Globus pallidus (tissue), 1 donor: ENCODE measurements at regions not wholly inside any gene's neighbourhood (a gene's known extent, or its start where the extent isn't known, plus 50 kb on each side); places are given as distances from the start of the nearest gene placed in this dataset.
"Not testable (repeated sequence)": the region's sequence is repeated elsewhere in the genome, so short reads cannot be mapped to it uniquely, and the experiment has no call there.

Experiments
- DNase-seq: peaks from one replicate; pipeline ENCODE4 v3.0.0-alpha.2; 2015; ENCODE audit warnings: low spot score

DNA sequence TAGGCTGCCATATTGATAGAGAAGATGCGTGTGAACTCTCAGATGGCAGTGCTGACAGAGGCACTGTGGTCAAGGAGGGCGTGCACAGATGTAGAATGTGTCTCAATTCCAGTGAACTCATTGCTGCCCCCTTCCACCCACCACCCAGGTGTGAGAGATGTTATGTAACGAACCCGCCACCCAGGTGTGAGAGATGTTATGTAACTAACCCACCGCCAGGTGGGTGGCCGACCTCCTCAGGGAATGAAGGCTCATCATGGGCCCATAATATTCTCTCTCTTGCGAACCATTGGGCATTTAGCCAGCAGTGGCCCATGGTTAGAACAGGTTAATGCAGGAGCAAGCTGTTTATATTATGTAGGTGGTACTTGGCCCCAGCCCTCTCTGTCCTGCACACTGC lies 140.4 kb upstream of the MTPN start:
- DNase-seq = no peak

DNA sequence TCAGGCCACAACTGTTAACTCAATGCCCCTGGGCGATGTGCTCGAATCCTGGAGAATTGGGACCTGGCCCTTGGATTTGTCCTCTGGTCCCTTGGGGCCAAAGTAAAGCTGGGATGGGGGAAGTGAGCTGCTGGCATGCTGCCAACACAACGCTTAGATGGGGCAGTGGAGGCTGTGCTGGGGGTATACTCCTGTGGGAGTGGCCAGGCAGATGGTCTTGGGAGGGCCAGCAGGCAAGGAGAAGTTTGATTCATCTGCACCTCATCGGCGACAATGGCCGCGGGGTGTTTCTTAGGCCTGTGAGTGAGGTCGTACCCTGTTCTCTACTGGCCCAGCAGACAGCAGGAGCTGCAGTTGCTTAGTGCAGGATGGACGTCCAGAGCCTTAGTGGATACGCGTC lies 139.0 kb upstream of the MTPN start:
- no peak for DNase-seq

- DNase-seq = peak; percentile 10
Measured at GRCh38 chr7:136114966-136115762, 138.0 kb upstream of the MTPN start.

DNA sequence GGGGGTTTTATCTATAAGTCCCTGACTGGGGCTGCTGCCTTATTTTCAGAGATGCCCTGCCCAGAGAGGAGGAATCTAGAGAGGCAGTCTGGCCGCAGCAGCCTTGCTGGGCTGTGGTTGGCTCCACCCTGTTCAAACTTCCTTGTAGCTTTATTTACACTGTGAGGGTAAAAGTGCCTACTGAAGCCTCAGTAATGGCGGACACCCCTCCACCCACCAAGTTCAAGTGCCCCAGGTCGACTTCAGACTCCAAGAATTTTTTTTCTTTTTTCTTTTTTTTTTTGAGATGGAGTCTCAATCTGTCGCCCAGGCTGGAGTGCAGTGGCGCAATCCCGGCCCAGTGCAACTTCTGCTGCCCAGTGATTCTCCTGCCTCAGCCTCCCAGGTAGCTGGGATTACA lies 137.3 kb upstream of the MTPN start:
- not testable (repeated sequence) for DNase-seq

DNA sequence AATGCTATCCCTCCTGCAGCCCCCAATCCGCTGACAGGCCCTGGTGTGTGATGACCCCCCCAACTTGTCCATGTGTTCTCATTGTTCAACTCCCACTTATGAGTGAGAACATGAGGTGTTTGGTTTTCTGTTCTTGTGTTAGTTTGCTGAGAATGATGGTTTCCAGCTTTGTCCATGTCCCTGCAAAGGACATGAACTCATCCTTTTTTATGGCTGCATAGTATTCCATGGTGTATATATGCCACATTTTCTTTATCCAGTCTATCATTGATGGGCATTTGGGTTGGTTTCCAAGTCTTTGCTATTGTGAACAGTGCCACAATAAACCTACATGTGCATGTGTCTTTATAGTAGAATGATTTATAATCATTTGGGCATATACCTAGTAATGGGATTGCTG lies 131.9 kb upstream of the MTPN start:
- not testable (repeated sequence) for DNase-seq

GRCh38 chr7:136105191-136105590 lies 128.0 kb upstream of the MTPN start:
- no peak for DNase-seq

DNA sequence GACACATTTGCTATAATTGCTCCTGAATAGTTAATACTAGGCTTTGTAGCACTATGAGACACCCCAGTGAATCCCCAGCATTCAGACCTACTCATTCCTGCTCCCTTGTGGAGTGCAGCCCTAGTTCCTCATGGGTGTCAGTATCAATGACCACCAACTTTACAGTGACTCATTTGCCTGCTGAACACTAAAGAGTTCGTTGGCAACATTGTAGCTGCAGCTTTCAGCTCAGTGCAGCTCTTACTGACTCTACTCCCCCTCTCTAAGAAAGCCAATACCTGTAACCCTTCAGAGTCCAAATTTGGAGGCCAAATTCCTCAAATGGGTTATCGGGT lies 127.1 kb upstream of the MTPN start:
- no peak for DNase-seq

GRCh38 chr7:136103545-136104268 lies 126.5 kb upstream of the MTPN start:
- no peak for DNase-seq

DNA sequence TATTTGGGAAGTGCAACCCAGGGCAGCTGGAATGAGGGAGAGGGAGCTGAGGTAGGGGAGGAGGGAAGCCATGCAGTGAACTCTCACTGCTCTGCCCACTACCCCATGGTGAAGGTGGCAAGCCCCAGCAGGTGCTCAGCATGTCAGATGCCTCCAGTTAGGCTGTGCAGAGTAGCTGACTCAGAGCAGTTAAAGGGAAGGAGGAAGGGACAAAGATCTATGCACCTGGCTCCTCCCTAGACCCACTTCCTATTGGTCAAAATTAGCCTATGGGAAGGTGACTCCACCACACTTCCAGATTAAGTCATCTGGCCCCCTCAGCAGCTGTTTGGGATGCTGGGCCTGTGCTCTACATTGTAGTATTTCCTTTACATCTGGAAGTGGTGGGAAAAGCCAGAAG lies 125.7 kb upstream of the MTPN start:
- DNase-seq = no peak

- DNase-seq = not testable (repeated sequence)
Measured at GRCh38 chr7:136092714-136093113, 115.6 kb upstream of the MTPN start.

- no peak for DNase-seq
Measured at GRCh38 chr7:136087881-136088280, 110.7 kb upstream of the MTPN start.

DNA sequence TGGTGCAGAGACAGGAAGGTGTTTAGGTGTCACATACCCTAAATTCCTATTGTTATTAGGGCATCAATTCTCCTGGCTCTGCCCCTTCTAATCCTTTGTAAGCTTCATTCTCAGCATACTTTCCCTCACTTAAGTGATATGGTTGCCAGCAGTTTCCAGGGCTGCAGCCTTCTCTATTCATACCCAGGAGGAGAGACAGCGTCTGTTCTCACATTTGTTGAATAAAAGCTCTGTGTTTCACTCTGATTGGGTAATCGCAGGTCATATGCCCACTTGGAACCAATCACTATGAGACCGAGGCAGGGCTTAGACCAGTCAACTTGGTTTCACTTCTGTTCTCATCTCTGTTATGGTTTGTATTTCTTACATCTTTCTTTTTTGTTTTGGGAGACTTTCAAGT lies 109.6 kb upstream of the MTPN start:
- peak; percentile 93 for DNase-seq

GRCh38 chr7:136079934-136080333 lies 102.8 kb upstream of the MTPN start:
- no peak for DNase-seq

DNA sequence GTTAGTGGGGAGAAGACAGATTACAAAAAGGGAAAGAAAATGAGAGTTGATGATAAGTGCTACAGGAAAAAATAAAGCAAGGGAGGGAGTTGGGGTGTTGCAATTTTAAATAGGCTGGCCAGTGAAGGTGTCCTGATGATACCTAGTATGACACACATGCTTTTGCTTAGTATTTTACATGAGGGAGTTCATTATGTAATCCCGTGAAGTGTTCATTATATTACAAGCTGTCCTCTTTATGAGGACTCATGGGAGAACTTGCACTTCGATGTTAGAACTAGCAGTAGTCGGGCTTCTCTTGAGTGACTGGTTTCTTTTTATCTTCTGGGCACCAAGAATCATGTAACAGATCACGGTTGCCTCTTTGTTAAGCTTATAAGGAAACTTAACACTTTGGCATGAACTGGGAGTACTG lies 102.3 kb upstream of the MTPN start:
- no peak for DNase-seq

DNA sequence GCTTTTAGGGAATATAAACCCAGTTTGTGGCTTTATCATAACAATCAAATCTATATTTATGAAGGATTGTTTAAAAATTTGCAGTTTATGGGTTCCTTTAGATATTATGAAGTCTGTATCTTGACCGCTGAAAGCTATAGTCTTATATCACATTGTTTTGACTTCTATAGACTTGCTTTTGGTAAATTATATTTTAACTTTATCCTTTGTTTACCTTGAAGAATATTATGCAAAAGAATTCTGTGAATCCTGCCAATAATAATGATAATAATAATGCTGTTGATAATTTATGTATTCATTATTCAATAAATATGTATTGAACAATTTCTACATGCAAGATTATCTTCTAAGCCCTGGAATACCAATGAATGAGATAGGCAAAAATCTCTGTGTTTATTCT lies 101.9 kb upstream of the MTPN start:
- DNase-seq = no peak

DNA sequence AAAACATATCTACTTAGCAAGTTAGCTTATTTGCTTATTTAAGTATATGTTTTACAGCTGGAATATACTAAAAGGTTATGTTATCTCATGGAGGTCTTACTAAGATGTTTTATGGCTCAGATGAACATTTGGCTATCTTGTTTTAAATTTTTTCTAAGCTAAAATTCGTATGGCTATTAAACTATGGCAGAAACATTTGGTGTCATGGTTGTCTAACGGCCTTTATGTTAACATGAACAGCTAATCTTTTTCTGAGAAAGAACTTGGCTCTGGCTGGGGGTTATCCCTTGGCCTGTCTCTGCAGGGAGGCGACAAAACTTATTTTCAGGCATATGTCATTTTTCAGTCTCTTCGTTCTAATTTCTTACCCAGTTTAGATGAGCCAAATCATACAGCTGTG lies 101.5 kb upstream of the MTPN start:
- no peak for DNase-seq

- no peak for DNase-seq
Measured at GRCh38 chr7:136076954-136077353, 99.8 kb upstream of the MTPN start.

DNA sequence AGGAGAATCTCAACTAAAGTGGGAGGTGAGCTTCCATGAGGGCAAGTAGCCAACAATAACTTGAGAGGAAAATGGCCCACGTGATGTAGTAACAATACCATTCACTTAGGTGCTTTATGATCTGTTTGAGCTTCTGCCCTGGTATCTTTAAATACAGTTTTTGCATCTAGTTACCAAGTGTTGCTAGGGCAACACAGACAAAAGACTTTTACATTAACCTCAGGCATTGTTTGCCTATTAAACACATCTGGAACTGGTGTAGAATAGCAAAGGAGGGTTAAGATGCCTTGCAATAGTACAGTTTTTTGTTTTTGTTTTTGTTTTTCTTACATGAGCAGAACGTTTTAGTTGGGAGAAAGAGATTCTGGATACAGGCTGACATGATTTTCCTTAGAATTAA lies 97.7 kb upstream of the MTPN start:
- DNase-seq = no peak

GRCh38 chr7:136072447-136072846 lies 95.3 kb upstream of the MTPN start:
- no peak for DNase-seq

DNA sequence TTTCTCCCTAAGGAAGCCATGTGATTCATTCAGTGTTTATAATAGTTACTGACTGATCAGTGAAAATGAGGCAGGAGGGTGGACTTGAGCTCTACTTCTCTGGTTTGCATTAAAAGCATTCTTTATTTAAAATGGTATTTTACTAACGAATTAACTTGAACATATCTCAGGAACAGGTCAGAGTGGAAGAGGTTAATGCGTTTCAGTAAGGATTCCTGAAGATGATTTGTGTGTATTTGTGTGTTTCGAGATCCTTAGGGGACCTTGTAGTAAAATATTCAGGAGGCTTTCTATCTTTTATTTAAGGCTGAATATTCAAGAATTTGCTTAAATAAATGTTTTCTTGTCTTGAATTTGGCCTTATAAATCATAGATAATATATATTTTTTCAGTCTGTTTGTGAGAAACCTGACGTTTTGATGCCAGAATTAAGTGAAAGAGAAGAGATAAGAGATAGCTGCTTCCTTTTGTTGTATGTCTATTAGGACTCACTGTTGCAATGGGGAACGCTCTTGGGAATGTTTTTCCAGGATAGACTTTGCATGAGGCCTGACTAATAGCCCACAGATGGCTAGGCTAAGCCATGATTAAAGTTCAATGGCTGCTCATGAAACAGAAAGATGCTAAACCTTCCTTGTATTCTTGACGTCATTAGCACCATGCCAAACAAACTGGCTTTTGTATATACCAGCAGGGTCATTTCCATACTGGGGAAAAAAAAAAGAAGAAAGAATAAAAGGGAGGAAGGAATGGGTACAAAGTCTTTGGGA lies 93.8 kb upstream of the MTPN start:
- DNase-seq = no peak

- DNase-seq = no peak
Measured at GRCh38 chr7:136069840-136070529, 92.8 kb upstream of the MTPN start.

DNA sequence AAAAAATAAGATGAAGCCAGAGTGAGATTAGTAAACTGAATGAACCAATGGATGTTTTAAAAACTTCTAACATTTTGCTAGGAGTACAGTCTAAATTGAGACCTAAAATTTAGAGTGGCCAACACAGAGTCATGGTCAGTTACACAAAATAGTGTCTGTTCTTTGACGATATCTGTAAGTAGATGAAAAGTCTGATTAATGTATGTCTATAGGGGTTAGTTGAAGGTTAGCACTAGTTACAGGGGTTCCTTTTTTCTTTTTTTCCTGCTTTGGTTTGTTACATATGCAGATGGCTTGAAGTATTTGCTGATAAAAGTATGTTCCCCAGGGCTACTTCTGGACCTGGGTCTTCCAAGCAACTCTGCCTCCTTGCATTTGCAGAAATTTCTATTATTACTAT lies 90.1 kb upstream of the MTPN start:
- DNase-seq = no peak
